Neural progenitor cell (in vitro differentiated cells): ENCODE measurements at regions not wholly inside any gene's neighbourhood (a gene's known extent, or its start where the extent isn't known, plus 50 kb on each side); places are given as distances from the start of the nearest gene placed in this dataset.

Experiments used
- DNase-seq: peaks from one replicate; pipeline ENCODE4 v3.0.0-alpha.2; 2016; ENCODE audit warnings: low spot score
- H2AFZ ChIP-seq: fragments of 200-600 bp; sonication (generic); replicated peaks from 2 replicates; pipeline ENCODE4 v1.6.1; 2016; ENCODE audit warnings: antibody characterized with exemption
- H3F3A ChIP-seq: fragments of 200-600 bp; sonication (generic); 2 replicates; pipeline ENCODE4 v1.6.1; 2016; ENCODE audit warnings: antibody characterized with exemption, low read depth
- H3K27ac ChIP-seq: fragments of 200-600 bp; sonication (generic); 2 replicates; pipeline ENCODE4 v1.5.1; 2016; ENCODE audit warnings: mild to moderate bottlenecking
- H3K27me3 ChIP-seq: fragments of 200-600 bp; sonication (generic); 2 replicates; pipeline ENCODE4 v1.6.1; 2016; ENCODE audit warnings: mild to moderate bottlenecking, moderate library complexity
- H3K36me3 ChIP-seq: fragments of 200-600 bp; sonication (generic); 2 replicates; pipeline ENCODE4 v1.5.1; 2016
- H3K4me1 ChIP-seq: fragments of 200-600 bp; sonication (generic); 2 replicates; pipeline ENCODE4 v1.6.1; 2016; ENCODE audit warnings: mixed run types
- H3K4me2 ChIP-seq: fragments of 200-600 bp; sonication (generic); 2 replicates; pipeline ENCODE4 v1.6.1; 2016
- H3K4me3 ChIP-seq: fragments of 200-600 bp; sonication (generic); 2 replicates; pipeline ENCODE4 v1.5.1; 2016
- H3K79me2 ChIP-seq: fragments of 200-600 bp; sonication (generic); 2 replicates; pipeline ENCODE4 v1.6.1; 2016; ENCODE audit warnings: low read depth
- H3K9ac ChIP-seq: fragments of 200-600 bp; sonication (generic); 2 replicates; pipeline ENCODE4 v1.6.1; 2016
- H3K9me3 ChIP-seq: fragments of 200-600 bp; sonication (generic); 2 replicates; pipeline ENCODE4 v1.5.1; 2016; ENCODE audit warnings: low read depth
- H4K20me1 ChIP-seq: fragments of 200-600 bp; sonication (generic); 2 replicates; pipeline ENCODE4 v1.6.1; 2016; ENCODE audit warnings: low read depth
- H3K27ac Mint-ChIP-seq: 3 replicates; pipeline ENCODE4 v1.8.0; 2021; ENCODE audit warnings: mixed read lengths
- H3K27me3 Mint-ChIP-seq: 2 replicates; pipeline ENCODE4 v1.8.0; 2022; ENCODE audit warnings: low read depth, mild to moderate bottlenecking, inconsistent platforms, moderate library complexity, mixed read lengths; ENCODE audit not compliant: insufficient read depth
- H3K36me3 Mint-ChIP-seq: 3 replicates; pipeline ENCODE4 v1.8.0; 2021; ENCODE audit warnings: mixed read lengths
- H3K4me1 Mint-ChIP-seq: 3 replicates; pipeline ENCODE4 v1.8.0; 2021; ENCODE audit warnings: mixed read lengths
- H3K4me3 Mint-ChIP-seq: 3 replicates; pipeline ENCODE4 v1.8.0; 2021; ENCODE audit warnings: mild to moderate bottlenecking, moderate library complexity, mixed read lengths
- H3K9me3 Mint-ChIP-seq: 3 replicates; pipeline ENCODE4 v1.8.0; 2020; ENCODE audit warnings: mixed read lengths
- EZH2 ChIP-seq: fragments of 200-600 bp; sonication (generic); IDR thresholded peaks from 2 replicates; pipeline ENCODE4 v1.6.1; 2017; ENCODE audit warnings: antibody characterized with exemption, mild to moderate bottlenecking, moderate library complexity
- EZH2phosphoT487 ChIP-seq: fragments of 200-600 bp; sonication (generic); IDR thresholded peaks from 2 replicates; pipeline ENCODE4 v1.6.1; 2017; ENCODE audit warnings: antibody characterized with exemption
- TF ChIP-seq, protein P1 (sequence below): fragments of 200-600 bp; sonication (generic); IDR thresholded peaks from 2 replicates; pipeline ENCODE4 v1.5.1; 2017; ENCODE audit warnings: antibody characterized with exemption, mild to moderate bottlenecking

GRCh38 chr7:142598297-142598696 is 151.0 kb upstream of the PRSS1 start:
- DNase-seq: no peak
- H3K4me3 Mint-ChIP-seq: no peak overlapping the region
- H3K79me2 ChIP-seq: no peaks in the 10 kb centered on the region
- no peaks in the 10 kb centered on the region for H3K4me1 Mint-ChIP-seq
- H3K9me3 ChIP-seq: no peaks in the 10 kb centered on the region
- no peaks in the 10 kb centered on the region for H3K27me3 ChIP-seq
- H3K9me3 Mint-ChIP-seq: no peaks in the 10 kb centered on the region
- H3K27me3 Mint-ChIP-seq: peaks cover 4% of the 10 kb centered on the region
- TF ChIP-seq EZH2 (no peak), EZH2phosphoT487 (no peak)
- TF ChIP-seq, protein P1, sequence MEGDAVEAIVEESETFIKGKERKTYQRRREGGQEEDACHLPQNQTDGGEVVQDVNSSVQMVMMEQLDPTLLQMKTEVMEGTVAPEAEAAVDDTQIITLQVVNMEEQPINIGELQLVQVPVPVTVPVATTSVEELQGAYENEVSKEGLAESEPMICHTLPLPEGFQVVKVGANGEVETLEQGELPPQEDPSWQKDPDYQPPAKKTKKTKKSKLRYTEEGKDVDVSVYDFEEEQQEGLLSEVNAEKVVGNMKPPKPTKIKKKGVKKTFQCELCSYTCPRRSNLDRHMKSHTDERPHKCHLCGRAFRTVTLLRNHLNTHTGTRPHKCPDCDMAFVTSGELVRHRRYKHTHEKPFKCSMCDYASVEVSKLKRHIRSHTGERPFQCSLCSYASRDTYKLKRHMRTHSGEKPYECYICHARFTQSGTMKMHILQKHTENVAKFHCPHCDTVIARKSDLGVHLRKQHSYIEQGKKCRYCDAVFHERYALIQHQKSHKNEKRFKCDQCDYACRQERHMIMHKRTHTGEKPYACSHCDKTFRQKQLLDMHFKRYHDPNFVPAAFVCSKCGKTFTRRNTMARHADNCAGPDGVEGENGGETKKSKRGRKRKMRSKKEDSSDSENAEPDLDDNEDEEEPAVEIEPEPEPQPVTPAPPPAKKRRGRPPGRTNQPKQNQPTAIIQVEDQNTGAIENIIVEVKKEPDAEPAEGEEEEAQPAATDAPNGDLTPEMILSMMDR: no peak
- no peak overlapping the region for H3K4me2 ChIP-seq
- no peak overlapping the region for H3K9ac ChIP-seq
- no peaks in the 10 kb centered on the region for H4K20me1 ChIP-seq
- no peak overlapping the region for H3K4me3 ChIP-seq
- H3K36me3 Mint-ChIP-seq: no peaks in the 10 kb centered on the region
- no peak overlapping the region for H3K27ac ChIP-seq
- no peak overlapping the region for H3K27ac Mint-ChIP-seq
- H3K4me1 ChIP-seq: no peaks in the 10 kb centered on the region
- H2AFZ ChIP-seq: no peak overlapping the region
- H3K36me3 ChIP-seq: no peaks in the 10 kb centered on the region
- H3F3A ChIP-seq: no peaks in the 10 kb centered on the region

DNA sequence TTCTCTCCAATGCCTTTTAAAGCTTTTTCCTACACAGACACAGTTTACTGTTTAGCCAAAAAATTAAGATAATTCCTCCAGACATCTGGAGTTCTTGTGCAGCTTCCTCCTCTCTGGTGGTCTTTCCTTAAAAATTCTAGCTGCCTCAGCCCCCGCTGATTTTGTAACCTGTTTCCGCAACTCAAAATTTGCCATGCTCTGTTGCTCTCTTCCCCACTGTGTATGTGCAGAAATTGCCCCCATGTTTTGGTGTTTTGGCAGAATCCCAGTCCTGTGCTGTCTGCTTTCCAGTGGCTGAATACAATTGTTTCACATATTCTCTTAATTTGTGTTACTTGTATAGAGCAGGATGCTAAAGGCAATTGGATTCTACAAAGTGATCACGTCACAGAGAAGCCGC is 151.7 kb upstream of the PRSS1 start:
- Histone ChIP-seq H3K4me1 (no peaks in the 10 kb centered on the region), H3K4me2 (no peak overlapping the region), H3K27me3 (no peaks in the 10 kb centered on the region), H3K4me3 (no peak overlapping the region), H3K27ac (no peak overlapping the region), H4K20me1 (no peaks in the 10 kb centered on the region), H3K9me3 (no peaks in the 10 kb centered on the region), H3K9ac (no peak overlapping the region), H2AFZ (no peak overlapping the region), H3F3A (no peaks in the 10 kb centered on the region), H3K79me2 (no peaks in the 10 kb centered on the region), H3K36me3 (no peaks in the 10 kb centered on the region)
- DNase-seq: no peak
- Mint-ChIP-seq H3K27me3 (peaks cover 4% of the 10 kb centered on the region), H3K4me3 (no peak overlapping the region), H3K36me3 (no peaks in the 10 kb centered on the region), H3K9me3 (no peaks in the 10 kb centered on the region), H3K4me1 (no peaks in the 10 kb centered on the region), H3K27ac (no peak overlapping the region)
- TF ChIP-seq EZH2 (no peak), EZH2phosphoT487 (no peak)
- TF ChIP-seq, protein P1: no peak

- TF ChIP-seq, protein P1: no peak
- TF ChIP-seq EZH2phosphoT487 (no peak), EZH2 (no peak)
Observed at GRCh38 chr7:142595816-142596516, 153.3 kb upstream of the PRSS1 start.

More at GRCh38 chr7:142595816-142596516, 153.3 kb upstream of the PRSS1 start:
- no peaks in the 10 kb centered on the region for H3K9me3 Mint-ChIP-seq
- Histone ChIP-seq H3K27ac (no peak overlapping the region), H3K4me3 (no peak overlapping the region), H3K27me3 (no peaks in the 10 kb centered on the region), H3K4me1 (no peaks in the 10 kb centered on the region), H3K79me2 (no peaks in the 10 kb centered on the region), H2AFZ (no peak overlapping the region), H4K20me1 (no peaks in the 10 kb centered on the region), H3F3A (no peaks in the 10 kb centered on the region), H3K36me3 (no peaks in the 10 kb centered on the region), H3K9ac (no peak overlapping the region), H3K9me3 (no peaks in the 10 kb centered on the region), H3K4me2 (no peak overlapping the region)
- H3K27me3 Mint-ChIP-seq: peaks cover 2% of the 10 kb centered on the region
- no peak for DNase-seq
- no peaks in the 10 kb centered on the region for H3K36me3 Mint-ChIP-seq
- no peaks in the 10 kb centered on the region for H3K4me1 Mint-ChIP-seq
- no peak overlapping the region for H3K4me3 Mint-ChIP-seq
- H3K27ac Mint-ChIP-seq: no peak overlapping the region
